HepG2 (cell line): ENCODE measurements at regions not wholly inside any gene's neighbourhood (a gene's known extent, or its start where the extent isn't known, plus 50 kb on each side); places are given as distances from the start of the nearest gene placed in this dataset.

Source experiments
- FLYWCH1 ChIP-seq: sonication (generic); formaldehyde crosslinking; IDR thresholded peaks from 2 replicates; pipeline ENCODE4 v1.8.1; 2023; ENCODE audit warnings: mild to moderate bottlenecking, missing genetic modification reagents
- MATR3 ChIP-seq: sonication (generic); formaldehyde crosslinking; IDR thresholded peaks from 2 replicates; pipeline ENCODE4 v1.4.0; 2020; ENCODE audit warnings: missing genetic modification reagents
- ZNF232 ChIP-seq: sonication (generic); formaldehyde crosslinking; IDR thresholded peaks from 2 replicates; pipeline ENCODE4 v1.4.0; 2020; ENCODE audit warnings: missing genetic modification reagents, borderline replicate concordance
- ZNF337 ChIP-seq: sonication (generic); formaldehyde crosslinking; IDR thresholded peaks from 2 replicates; pipeline ENCODE4 v1.5.1; 2020; ENCODE audit warnings: missing genetic modification reagents, low read depth, mild to moderate bottlenecking, borderline replicate concordance
- ZNF496 ChIP-seq: sonication (generic); formaldehyde crosslinking; IDR thresholded peaks from 2 replicates; pipeline ENCODE4 v1.8.1; 2023; ENCODE audit warnings: mild to moderate bottlenecking, moderate library complexity, missing genetic modification reagents; ENCODE audit not compliant: insufficient replicate concordance
- TF ChIP-seq, protein P1 (sequence below): sonication (generic); formaldehyde crosslinking; IDR thresholded peaks from 2 replicates; pipeline ENCODE4 v1.4.0; 2020; ENCODE audit warnings: mild to moderate bottlenecking, missing genetic modification reagents, borderline replicate concordance
- TF ChIP-seq, protein P2 (sequence below): sonication (generic); formaldehyde crosslinking; IDR thresholded peaks from 2 replicates; pipeline ENCODE4 v1.5.1; 2020; ENCODE audit warnings: mild to moderate bottlenecking, missing genetic modification reagents
- TF ChIP-seq, protein P3 (sequence below): sonication (generic); formaldehyde crosslinking; IDR thresholded peaks from 2 replicates; pipeline ENCODE4 v1.4.0; 2020; ENCODE audit warnings: missing genetic modification reagents, mild to moderate bottlenecking, borderline replicate concordance

GRCh38 chr10:9508606-9509005 lies 1454.1 kb downstream of the GATA3 start (continued):
- TF ChIP-seq, protein P1, sequence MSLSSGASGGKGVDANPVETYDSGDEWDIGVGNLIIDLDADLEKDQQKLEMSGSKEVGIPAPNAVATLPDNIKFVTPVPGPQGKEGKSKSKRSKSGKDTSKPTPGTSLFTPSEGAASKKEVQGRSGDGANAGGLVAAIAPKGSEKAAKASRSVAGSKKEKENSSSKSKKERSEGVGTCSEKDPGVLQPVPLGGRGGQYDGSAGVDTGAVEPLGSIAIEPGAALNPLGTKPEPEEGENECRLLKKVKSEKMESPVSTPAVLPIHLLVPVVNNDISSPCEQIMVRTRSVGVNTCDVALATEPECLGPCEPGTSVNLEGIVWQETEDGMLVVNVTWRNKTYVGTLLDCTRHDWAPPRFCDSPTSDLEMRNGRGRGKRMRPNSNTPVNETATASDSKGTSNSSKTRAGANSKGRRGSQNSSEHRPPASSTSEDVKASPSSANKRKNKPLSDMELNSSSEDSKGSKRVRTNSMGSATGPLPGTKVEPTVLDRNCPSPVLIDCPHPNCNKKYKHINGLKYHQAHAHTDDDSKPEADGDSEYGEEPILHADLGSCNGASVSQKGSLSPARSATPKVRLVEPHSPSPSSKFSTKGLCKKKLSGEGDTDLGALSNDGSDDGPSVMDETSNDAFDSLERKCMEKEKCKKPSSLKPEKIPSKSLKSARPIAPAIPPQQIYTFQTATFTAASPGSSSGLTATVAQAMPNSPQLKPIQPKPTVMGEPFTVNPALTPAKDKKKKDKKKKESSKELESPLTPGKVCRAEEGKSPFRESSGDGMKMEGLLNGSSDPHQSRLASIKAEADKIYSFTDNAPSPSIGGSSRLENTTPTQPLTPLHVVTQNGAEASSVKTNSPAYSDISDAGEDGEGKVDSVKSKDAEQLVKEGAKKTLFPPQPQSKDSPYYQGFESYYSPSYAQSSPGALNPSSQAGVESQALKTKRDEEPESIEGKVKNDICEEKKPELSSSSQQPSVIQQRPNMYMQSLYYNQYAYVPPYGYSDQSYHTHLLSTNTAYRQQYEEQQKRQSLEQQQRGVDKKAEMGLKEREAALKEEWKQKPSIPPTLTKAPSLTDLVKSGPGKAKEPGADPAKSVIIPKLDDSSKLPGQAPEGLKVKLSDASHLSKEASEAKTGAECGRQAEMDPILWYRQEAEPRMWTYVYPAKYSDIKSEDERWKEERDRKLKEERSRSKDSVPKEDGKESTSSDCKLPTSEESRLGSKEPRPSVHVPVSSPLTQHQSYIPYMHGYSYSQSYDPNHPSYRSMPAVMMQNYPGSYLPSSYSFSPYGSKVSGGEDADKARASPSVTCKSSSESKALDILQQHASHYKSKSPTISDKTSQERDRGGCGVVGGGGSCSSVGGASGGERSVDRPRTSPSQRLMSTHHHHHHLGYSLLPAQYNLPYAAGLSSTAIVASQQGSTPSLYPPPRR, result no peak
- TF ChIP-seq, protein P2, sequence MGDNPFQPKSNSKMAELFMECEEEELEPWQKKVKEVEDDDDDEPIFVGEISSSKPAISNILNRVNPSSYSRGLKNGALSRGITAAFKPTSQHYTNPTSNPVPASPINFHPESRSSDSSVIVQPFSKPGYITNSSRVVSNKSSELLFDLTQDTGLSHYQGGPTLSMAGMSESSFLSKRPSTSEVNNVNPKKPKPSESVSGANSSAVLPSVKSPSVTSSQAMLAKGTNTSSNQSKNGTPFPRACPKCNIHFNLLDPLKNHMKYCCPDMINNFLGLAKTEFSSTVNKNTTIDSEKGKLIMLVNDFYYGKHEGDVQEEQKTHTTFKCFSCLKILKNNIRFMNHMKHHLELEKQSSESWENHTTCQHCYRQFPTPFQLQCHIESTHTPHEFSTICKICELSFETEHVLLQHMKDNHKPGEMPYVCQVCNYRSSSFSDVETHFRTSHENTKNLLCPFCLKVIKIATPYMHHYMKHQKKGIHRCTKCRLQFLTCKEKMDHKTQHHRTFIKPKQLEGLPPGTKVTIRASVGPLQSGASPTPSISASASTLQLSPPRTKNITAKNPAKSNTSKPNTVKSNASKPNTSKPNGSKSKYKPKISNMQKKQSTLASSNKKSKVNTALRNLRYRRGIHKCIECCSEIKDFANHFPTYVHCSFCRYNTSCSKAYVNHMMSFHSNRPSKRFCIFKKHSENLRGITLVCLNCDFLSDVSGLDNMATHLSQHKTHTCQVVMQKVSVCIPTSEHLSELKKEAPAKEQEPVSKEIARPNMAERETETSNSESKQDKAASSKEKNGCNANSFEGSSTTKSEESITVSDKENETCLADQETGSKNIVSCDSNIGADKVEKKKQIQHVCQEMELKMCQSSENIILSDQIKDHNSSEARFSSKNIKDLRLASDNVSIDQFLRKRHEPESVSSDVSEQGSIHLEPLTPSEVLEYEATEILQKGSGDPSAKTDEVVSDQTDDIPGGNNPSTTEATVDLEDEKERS (CRISPR knock-in tag), result no peak
- TF ChIP-seq ZNF232 (CRISPR knock-in tag), result no peak
- no peak for TF ChIP-seq ZNF337 (CRISPR knock-in tag)
- TF ChIP-seq MATR3 (CRISPR knock-in tag), result no peak
- TF ChIP-seq, protein P3, sequence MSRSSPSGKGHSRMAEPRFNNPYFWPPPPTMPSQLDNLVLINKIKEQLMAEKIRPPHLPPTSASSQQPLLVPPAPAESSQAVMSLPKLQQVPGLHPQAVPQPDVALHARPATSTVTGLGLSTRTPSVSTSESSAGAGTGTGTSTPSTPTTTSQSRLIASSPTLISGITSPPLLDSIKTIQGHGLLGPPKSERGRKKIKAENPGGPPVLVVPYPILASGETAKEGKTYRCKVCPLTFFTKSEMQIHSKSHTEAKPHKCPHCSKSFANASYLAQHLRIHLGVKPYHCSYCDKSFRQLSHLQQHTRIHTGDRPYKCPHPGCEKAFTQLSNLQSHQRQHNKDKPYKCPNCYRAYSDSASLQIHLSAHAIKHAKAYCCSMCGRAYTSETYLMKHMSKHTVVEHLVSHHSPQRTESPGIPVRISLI (CRISPR knock-in tag), result no peak
- TF ChIP-seq FLYWCH1 (CRISPR knock-in tag), result no peak
- no peak for TF ChIP-seq ZNF496
